ENCODE measurements at regions not wholly inside any gene's neighbourhood (a gene's known extent, or its start where the extent isn't known, plus 50 kb on each side); places are given as distances from the start of the nearest gene placed in this dataset.

DNA sequence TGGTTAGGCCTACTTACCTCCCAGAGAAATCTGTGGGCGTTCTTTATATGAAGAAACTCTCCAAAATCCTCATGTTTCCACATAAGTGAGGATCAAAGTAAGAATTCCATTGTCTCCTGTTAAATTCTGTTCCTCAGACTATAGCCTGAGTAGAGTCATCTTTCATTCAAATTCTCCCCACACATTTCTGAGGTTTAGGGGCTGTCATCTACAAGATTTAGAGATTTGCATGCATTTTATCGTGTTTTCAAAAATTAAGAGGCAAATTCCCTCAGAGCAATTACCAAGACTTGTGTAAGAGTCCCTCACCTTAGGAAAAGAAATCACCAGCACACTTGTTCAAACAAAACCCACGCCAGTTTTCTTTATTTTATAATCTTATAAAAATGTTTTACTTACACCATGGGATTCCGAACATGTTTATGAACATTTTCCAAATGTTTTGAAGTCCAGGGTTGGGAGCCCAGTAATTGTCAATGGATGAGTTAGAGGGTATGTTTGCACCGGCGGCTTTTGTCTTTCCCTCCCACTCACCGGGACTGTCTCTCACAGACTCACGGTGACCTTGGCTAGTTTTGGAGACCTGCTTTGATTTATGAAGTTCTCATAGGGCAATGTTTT lies 367.6 kb downstream of the ENC1 start:
- H3K4me3 ChIP-seq (ENCODE audit: low read length): no peak overlapping the region
- H3K27me3 ChIP-seq (ENCODE audit: insufficient read depth, low read depth, low read length): no peaks in the 10 kb centered on the region
- H3K27ac ChIP-seq (ENCODE audit: low read length): no peak overlapping the region
- H2AFZ ChIP-seq (ENCODE audit: low read depth, low read length): no peak overlapping the region
- H3K9me2 ChIP-seq (ENCODE audit: insufficient read depth, low read length): no peaks in the 10 kb centered on the region
- TF ChIP-seq EZH2 (IDR thresholded peaks at IDR 0.05; ENCODE audit: borderline replicate concordance, insufficient read depth, low read length, poor library complexity, severe bottlenecking) (no peak), EP300 (conservative IDR thresholded peaks at IDR 0.05; ENCODE audit: poor library complexity, severe bottlenecking) (no peak), TAF1 (IDR thresholded peaks at IDR 0.05; ENCODE audit: low read depth) (no peak), RAD21 (conservative IDR thresholded peaks at IDR 0.05) (no peak), MXI1 (conservative IDR thresholded peaks at IDR 0.05; ENCODE audit: poor library complexity, severe bottlenecking) (no peak), SMC3 (conservative IDR thresholded peaks at IDR 0.05; ENCODE audit: poor library complexity) (no peak), POLR2AphosphoS5 (IDR thresholded peaks at IDR 0.05) (no peak)
- TF ChIP-seq, protein P1, sequence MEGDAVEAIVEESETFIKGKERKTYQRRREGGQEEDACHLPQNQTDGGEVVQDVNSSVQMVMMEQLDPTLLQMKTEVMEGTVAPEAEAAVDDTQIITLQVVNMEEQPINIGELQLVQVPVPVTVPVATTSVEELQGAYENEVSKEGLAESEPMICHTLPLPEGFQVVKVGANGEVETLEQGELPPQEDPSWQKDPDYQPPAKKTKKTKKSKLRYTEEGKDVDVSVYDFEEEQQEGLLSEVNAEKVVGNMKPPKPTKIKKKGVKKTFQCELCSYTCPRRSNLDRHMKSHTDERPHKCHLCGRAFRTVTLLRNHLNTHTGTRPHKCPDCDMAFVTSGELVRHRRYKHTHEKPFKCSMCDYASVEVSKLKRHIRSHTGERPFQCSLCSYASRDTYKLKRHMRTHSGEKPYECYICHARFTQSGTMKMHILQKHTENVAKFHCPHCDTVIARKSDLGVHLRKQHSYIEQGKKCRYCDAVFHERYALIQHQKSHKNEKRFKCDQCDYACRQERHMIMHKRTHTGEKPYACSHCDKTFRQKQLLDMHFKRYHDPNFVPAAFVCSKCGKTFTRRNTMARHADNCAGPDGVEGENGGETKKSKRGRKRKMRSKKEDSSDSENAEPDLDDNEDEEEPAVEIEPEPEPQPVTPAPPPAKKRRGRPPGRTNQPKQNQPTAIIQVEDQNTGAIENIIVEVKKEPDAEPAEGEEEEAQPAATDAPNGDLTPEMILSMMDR (IDR thresholded peaks at IDR 0.05; ENCODE audit: poor library complexity, severe bottlenecking): no peak
- TF ChIP-seq, protein P2, sequence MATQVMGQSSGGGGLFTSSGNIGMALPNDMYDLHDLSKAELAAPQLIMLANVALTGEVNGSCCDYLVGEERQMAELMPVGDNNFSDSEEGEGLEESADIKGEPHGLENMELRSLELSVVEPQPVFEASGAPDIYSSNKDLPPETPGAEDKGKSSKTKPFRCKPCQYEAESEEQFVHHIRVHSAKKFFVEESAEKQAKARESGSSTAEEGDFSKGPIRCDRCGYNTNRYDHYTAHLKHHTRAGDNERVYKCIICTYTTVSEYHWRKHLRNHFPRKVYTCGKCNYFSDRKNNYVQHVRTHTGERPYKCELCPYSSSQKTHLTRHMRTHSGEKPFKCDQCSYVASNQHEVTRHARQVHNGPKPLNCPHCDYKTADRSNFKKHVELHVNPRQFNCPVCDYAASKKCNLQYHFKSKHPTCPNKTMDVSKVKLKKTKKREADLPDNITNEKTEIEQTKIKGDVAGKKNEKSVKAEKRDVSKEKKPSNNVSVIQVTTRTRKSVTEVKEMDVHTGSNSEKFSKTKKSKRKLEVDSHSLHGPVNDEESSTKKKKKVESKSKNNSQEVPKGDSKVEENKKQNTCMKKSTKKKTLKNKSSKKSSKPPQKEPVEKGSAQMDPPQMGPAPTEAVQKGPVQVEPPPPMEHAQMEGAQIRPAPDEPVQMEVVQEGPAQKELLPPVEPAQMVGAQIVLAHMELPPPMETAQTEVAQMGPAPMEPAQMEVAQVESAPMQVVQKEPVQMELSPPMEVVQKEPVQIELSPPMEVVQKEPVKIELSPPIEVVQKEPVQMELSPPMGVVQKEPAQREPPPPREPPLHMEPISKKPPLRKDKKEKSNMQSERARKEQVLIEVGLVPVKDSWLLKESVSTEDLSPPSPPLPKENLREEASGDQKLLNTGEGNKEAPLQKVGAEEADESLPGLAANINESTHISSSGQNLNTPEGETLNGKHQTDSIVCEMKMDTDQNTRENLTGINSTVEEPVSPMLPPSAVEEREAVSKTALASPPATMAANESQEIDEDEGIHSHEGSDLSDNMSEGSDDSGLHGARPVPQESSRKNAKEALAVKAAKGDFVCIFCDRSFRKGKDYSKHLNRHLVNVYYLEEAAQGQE (IDR thresholded peaks at IDR 0.05; ENCODE audit: borderline replicate concordance): no peak
- H3F3A ChIP-seq (ENCODE audit: insufficient read depth, low read length, poor library complexity, severe bottlenecking): no peaks in the 10 kb centered on the region
- no peaks in the 10 kb centered on the region for H3K36me3 ChIP-seq (ENCODE audit: insufficient read depth, low read length)
- H4K20me1 ChIP-seq (ENCODE audit: insufficient read depth): no peaks in the 10 kb centered on the region
- H3K9ac ChIP-seq (ENCODE audit: low read length): no peak overlapping the region
- no peaks in the 10 kb centered on the region for H3K9me3 ChIP-seq (ENCODE audit: low read length)
- H3K79me2 ChIP-seq (replicated peaks; ENCODE audit: insufficient read depth, low read length): no peaks in the 10 kb centered on the region
- no peak overlapping the region for H3K4me2 ChIP-seq (ENCODE audit: low read length)

GRCh38 chr5:74272024-74272775 lies 368.3 kb downstream of the ENC1 start:
- H2AFZ ChIP-seq (ENCODE audit: low read depth, low read length): no peak overlapping the region

More at GRCh38 chr5:74272024-74272775, 368.3 kb downstream of the ENC1 start:
- no peak overlapping the region for H3K4me3 ChIP-seq (ENCODE audit: low read length)
- H3K4me2 ChIP-seq (ENCODE audit: low read length): no peak overlapping the region
- no peaks in the 10 kb centered on the region for H3K79me2 ChIP-seq (replicated peaks; ENCODE audit: insufficient read depth, low read length)
- no peaks in the 10 kb centered on the region for H3K27me3 ChIP-seq (ENCODE audit: insufficient read depth, low read depth, low read length)
- no peaks in the 10 kb centered on the region for H3F3A ChIP-seq (ENCODE audit: insufficient read depth, low read length, poor library complexity, severe bottlenecking)
- H3K9me3 ChIP-seq (ENCODE audit: low read length): no peaks in the 10 kb centered on the region
- TF ChIP-seq EZH2 (IDR thresholded peaks at IDR 0.05; ENCODE audit: borderline replicate concordance, insufficient read depth, low read length, poor library complexity, severe bottlenecking): no peak
- TF ChIP-seq EP300 (conservative IDR thresholded peaks at IDR 0.05; ENCODE audit: poor library complexity, severe bottlenecking): no peak
- TF ChIP-seq MXI1 (conservative IDR thresholded peaks at IDR 0.05; ENCODE audit: poor library complexity, severe bottlenecking): no peak
- TF ChIP-seq, protein P1 (IDR thresholded peaks at IDR 0.05; ENCODE audit: poor library complexity, severe bottlenecking): no peak
- TF ChIP-seq RAD21 (conservative IDR thresholded peaks at IDR 0.05): no peak
- TF ChIP-seq POLR2AphosphoS5 (IDR thresholded peaks at IDR 0.05): no peak
- no peak for TF ChIP-seq TAF1 (IDR thresholded peaks at IDR 0.05; ENCODE audit: low read depth)
- no peak for TF ChIP-seq SMC3 (conservative IDR thresholded peaks at IDR 0.05; ENCODE audit: poor library complexity)
- TF ChIP-seq, protein P2 (IDR thresholded peaks at IDR 0.05; ENCODE audit: borderline replicate concordance): no peak
- H3K36me3 ChIP-seq (ENCODE audit: insufficient read depth, low read length): no peaks in the 10 kb centered on the region
- no peak overlapping the region for H3K9ac ChIP-seq (ENCODE audit: low read length)
- no peaks in the 10 kb centered on the region for H4K20me1 ChIP-seq (ENCODE audit: insufficient read depth)
- no peaks in the 10 kb centered on the region for H3K9me2 ChIP-seq (ENCODE audit: insufficient read depth, low read length)
- H3K27ac ChIP-seq (ENCODE audit: low read length): no peak overlapping the region
